A549 (cell line): ENCODE measurements at regions not wholly inside any gene's neighbourhood (a gene's known extent, or its start where the extent isn't known, plus 50 kb on each side); places are given as distances from the start of the nearest gene placed in this dataset.

Source experiments
- EP300 ChIP-seq, 2 experiments: fragments of >200 bp; sonication (Bioruptor Twin); formaldehyde crosslinking; IDR thresholded peaks; 2 replicates in 1 of 2; 3 replicates in 1 of 2; pipeline ENCODE4 v1.6.1; 2016 to 2017
- JUNB ChIP-seq: fragments of >200 bp; sonication (Bioruptor Twin); formaldehyde crosslinking; IDR thresholded peaks from 2 replicates; pipeline ENCODE4 v1.6.1; 2016
- POLR2A ChIP-seq: IDR thresholded peaks from 2 replicates; pipeline ENCODE4 v1.6.1; 2012; ENCODE audit warnings: mild to moderate bottlenecking, low read length
- TF ChIP-seq, protein P1 (sequence below): fragments of >200 bp; sonication (Bioruptor Twin); formaldehyde crosslinking; IDR thresholded peaks from 3 replicates; pipeline ENCODE4 v1.5.1; 2016

GRCh38 chr5:113935453-113935852 lies 422.0 kb downstream of the YTHDC2 start:
- TF ChIP-seq EP300 (IDR thresholded peaks at IDR 0.05) = no peak
- no peak for TF ChIP-seq POLR2A
- TF ChIP-seq, protein P1, sequence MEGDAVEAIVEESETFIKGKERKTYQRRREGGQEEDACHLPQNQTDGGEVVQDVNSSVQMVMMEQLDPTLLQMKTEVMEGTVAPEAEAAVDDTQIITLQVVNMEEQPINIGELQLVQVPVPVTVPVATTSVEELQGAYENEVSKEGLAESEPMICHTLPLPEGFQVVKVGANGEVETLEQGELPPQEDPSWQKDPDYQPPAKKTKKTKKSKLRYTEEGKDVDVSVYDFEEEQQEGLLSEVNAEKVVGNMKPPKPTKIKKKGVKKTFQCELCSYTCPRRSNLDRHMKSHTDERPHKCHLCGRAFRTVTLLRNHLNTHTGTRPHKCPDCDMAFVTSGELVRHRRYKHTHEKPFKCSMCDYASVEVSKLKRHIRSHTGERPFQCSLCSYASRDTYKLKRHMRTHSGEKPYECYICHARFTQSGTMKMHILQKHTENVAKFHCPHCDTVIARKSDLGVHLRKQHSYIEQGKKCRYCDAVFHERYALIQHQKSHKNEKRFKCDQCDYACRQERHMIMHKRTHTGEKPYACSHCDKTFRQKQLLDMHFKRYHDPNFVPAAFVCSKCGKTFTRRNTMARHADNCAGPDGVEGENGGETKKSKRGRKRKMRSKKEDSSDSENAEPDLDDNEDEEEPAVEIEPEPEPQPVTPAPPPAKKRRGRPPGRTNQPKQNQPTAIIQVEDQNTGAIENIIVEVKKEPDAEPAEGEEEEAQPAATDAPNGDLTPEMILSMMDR = no peak
- no peak for TF ChIP-seq JUNB
